Hematopoietic multipotent progenitor cell treated with erythropoietin and hydrocortisone succinate and interleukin-3 and kit ligand, for 4 days (in vitro differentiated cells): ENCODE measurements at regions not wholly inside any gene's neighbourhood (a gene's known extent, or its start where the extent isn't known, plus 50 kb on each side); places are given as distances from the start of the nearest gene placed in this dataset.
A peak's percentile ranks its signal among the peaks of the same experiment; 100 is the strongest.

Experiments used
- DNase-seq: peaks from one replicate; pipeline ENCODE4 v3.0.0-alpha.2; 2015

- no peak for DNase-seq
These were observed 583.8 kb downstream of the CDH26 start for GRCh38 chr20:60541991-60542390.

GRCh38 chr20:60543598-60543997 lies 585.4 kb downstream of the CDH26 start:
- no peak for DNase-seq

DNA sequence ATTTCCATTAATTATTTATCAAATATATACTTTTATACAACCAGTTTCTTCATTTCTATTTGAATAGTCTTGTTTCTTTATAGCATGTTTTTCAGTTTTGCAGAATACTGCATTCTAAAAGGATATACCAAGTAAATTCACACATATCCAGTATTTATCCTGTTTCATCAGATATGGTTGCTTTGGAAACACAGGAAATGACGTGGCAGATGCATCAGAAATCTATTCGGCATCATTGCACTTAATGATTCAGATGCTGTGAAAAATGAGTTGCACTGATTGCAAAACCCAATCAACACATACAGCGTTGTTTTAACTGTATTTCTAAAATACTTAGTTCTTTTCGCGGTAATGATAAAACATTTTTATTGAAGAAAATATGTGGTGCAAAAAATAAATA lies 594.9 kb downstream of the CDH26 start:
- no peak for DNase-seq

GRCh38 chr20:60558486-60558885 lies 600.3 kb downstream of the CDH26 start:
- DNase-seq: no peak

GRCh38 chr20:60559462-60559861 lies 601.2 kb downstream of the CDH26 start:
- no peak for DNase-seq

DNA sequence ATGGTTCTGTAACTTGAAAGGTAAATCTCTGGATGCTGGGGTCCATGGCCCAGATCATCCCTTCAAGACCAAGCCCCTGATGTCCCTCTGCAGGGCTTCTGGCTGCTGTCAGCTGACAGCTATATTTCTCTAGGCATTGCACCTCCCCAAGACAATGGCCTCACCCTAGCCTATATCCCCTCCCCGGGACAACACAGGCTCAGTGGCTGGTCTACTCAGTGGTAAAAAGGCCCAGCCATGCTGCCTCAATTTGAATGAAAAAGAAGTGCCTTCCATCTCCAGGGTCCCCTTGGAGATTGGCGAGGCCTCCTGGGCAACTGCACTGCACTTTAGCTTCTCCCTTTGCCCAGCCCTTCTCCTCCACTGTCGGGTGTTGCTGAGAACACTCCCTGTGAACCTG lies 602.8 kb downstream of the CDH26 start:
- no peak for DNase-seq

GRCh38 chr20:60565083-60565482 lies 606.9 kb downstream of the CDH26 start:
- DNase-seq: no peak

GRCh38 chr20:60565551-60565950 lies 607.3 kb downstream of the CDH26 start:
- no peak for DNase-seq

DNA sequence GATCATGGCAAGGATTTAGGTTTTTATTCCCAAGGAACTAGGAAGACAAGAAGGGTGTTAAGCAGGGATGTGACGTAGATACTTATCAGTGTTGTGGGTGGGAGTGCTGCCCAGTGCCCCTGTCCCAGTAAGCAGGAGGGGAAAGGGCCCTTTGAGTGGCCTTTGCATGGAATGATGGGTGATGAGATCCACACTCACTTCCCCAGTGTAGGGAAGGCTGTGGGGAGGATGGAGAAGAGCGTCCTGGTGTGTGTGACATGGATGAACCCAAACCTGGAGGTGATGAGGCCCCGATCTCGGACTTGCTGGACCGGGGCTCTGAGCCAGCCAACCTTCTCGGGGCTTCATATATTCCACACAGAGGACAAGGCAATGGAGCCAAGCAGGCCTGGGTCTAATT lies 610.9 kb downstream of the CDH26 start:
- no peak for DNase-seq

- no peak for DNase-seq
These were observed 612.5 kb downstream of the CDH26 start for GRCh38 chr20:60570481-60571277.

- DNase-seq: no peak
These were observed 614.9 kb downstream of the CDH26 start for GRCh38 chr20:60573003-60573680.

GRCh38 chr20:60576236-60576635 lies 618.0 kb downstream of the CDH26 start:
- no peak for DNase-seq

DNA sequence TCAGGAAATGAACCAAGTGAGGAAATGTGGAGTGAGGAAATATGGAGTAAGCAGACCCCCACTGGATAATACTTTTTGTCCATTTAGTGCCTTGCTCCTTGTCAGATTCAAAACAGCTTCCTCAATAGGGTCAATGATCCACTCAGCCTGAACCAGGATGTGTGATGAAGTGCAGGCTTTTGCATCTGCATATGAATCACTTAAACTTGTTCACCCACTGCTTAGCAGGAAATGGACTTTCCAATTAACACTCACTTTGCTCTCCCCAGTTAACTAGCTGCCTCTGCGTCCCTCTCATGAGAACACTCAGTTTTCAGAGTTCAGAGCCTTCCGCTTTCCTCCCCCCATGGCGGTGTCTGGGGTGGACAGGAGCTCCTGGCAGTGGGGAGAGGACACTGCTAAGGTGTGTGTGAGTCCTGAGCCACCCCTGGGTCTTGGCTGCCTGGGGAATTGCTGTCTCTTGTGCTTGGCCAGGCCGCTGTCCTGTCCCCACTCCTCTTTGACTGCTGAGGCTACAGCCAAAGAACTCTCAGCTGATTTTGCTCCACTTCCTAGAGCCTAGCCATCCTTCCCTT lies 621.8 kb downstream of the CDH26 start:
- no peak for DNase-seq

DNA sequence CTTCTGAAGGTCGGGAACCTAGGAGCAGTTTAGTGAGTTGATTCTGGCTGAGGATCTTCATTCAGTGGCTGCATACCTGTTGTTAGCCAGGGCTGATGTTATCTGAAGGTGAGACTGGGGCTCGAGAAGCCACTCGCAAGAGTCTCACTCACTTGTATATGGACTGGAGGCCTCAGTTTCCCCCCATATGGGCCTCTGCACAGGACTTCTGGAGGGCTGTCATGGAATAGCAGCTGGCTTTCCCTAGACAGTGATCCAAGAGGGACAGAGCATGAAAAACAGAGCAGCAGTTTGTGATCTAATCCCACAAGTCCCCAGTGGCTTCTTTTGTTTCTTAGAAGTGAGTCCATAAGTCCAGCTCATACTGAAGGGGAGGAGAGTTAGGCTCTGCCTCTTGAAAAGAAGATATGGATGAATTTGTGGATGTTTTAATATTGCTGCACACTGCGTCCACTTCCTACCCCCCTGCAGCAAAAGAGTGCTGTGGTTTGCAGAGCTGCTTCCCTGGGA lies 623.4 kb downstream of the CDH26 start:
- no peak for DNase-seq

DNA sequence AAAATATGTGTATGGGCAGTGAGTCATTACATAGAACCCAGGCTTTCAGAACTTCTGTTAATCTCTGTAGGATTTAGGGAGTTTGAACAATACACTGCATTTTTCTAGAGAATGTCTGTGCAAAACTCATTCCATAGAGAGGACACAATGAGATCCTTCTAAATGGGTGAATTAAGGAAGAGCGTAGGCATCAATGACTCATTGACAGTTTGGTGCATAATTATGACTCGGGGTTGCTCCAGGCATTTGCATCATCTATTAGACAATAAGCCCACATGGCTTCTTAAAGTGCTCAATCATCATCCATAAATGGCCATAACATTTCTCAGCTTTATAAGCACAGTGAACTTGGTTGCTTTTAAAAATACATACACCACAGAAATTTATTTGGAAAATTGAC lies 625.5 kb downstream of the CDH26 start:
- DNase-seq: no peak

DNA sequence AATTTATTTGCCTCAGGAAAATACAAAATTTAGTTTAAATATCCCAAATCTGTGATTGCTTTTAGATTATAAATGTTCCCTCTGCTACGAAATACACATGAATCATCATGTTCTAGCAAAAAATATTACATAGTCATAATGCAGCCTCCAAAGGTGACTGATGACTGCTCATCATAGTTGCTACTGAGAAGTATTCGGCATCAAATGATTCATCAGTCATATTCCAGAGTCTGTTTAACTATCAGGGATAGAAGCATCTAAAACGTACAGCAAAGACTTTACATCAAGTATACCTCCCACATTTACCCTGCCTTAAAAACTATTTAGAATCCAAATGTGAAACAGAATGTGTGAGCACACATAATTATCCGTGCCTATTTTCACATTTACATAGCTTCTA lies 626.0 kb downstream of the CDH26 start:
- DNase-seq: no peak

GRCh38 chr20:60585651-60586050 lies 627.4 kb downstream of the CDH26 start:
- no peak for DNase-seq

DNA sequence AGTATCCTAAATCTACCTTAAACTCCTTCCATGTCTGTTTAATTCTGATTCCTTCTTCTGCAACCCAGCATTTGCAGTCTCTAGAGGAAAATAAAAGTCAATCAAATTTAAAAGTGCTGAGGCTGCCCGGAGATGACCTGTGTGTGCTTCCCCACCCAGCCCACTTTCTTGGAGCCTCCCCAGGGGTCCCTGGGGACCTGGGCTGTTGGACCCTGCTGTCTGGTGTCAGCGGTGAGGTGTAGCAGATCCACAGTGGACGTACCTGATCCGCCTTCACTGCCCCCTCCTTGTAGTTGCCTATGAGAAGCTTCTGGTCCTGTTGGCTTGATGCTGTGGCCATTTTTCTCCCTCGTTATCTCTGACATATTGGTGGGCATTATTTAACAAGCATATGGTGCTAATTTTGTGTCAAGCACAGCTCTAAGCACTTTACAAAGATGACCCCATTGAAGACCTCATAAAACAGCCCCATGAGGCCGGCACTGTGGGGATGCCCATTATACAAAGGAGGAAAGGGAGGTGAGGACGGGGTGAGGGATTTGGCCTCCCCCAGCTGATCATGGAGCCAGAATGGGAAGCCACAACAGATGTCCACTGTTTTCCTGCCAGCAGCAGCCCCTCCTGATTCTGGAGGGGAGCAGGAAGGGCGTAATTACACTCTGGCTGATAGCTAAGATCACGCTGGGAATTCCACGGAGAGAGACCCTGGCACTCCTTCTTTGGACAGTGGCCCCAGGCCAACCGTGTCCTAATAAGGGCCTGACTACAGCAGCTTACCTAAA lies 628.2 kb downstream of the CDH26 start:
- DNase-seq: no peak

DNA sequence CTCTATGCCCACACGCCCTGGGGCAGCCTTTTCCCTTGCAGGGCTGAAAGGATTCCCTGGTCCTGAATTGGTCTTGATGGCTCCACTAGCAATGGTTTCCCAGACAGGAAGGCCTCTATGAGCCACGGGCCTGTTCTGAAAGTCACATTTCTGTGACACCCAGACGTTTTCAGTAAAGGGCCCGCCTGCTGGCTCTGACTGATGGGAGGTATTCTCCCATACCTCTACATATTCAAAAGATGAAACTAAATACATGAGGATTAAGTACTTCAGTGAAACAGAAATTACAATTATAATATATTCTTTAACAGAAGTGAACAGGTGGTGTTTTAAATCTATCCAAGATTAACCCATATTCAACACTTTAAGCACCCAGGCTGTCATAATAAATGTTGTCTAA lies 629.8 kb downstream of the CDH26 start:
- DNase-seq: no peak

- peak; percentile 48 for DNase-seq
These were observed 631.4 kb downstream of the CDH26 start for GRCh38 chr20:60589623-60590022.

DNA sequence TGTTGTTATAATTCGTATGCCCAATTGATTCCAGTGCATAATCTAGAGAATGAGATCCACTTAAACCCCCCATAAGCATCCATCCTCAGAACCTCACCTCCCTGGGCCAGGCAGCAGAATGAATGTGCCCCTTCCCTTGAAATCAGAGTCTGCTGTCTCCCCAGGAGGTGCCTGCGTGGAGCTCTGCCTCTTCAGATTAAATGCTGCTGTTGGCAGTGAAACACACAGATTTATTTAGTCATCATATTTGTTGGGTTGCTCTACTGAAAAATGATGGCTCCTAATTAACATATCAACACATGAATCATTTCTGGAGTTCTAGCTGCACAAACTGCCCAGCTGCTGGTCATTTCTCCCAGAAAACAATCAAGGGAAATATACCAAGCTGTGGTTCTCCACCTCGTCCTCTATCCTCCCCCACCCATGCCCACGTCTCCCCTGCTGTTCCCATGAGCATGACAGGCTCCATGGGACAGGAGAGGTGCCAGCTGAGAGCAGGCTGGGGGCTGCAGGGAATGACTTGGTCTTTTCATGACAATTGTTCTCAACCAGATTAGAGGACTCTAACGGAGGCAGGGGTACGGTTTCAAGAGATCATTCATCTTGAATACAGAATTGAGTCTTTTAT lies 633.1 kb downstream of the CDH26 start:
- no peak for DNase-seq

- no peak for DNase-seq
These were observed 640.3 kb downstream of the CDH26 start for GRCh38 chr20:60598528-60598927.

GRCh38 chr20:60599381-60599780 lies 641.2 kb downstream of the CDH26 start:
- DNase-seq: no peak
